ENCODE measurements at regions not wholly inside any gene's neighbourhood (a gene's known extent, or its start where the extent isn't known, plus 50 kb on each side); places are given as distances from the start of the nearest gene placed in this dataset.
"Not testable (repeated sequence)": the region's sequence is repeated elsewhere in the genome, so short reads cannot be mapped to it uniquely, and the experiment has no call there.

DNA sequence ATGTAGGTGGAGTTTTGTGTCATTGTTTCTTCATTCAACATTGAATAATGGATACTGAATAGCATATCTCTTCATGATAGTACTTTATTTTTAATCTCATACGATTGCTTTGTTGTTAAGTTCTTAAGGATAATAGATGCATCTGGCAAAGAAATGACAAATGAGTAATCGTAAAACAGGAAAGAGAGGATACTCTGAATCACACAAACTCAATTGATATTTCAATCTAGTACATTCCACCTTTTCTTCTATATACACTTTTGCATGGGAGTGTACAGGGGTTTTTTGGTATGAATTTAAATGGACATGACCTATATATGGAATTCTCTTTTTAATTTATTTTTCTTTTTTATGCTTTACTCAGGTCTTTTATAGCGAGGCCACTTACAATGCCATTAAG, 186.9 kb upstream of the STK26 start:
- no peak for DNase-seq (ENCODE audit: low spot score)
- TF ChIP-seq, protein P1, sequence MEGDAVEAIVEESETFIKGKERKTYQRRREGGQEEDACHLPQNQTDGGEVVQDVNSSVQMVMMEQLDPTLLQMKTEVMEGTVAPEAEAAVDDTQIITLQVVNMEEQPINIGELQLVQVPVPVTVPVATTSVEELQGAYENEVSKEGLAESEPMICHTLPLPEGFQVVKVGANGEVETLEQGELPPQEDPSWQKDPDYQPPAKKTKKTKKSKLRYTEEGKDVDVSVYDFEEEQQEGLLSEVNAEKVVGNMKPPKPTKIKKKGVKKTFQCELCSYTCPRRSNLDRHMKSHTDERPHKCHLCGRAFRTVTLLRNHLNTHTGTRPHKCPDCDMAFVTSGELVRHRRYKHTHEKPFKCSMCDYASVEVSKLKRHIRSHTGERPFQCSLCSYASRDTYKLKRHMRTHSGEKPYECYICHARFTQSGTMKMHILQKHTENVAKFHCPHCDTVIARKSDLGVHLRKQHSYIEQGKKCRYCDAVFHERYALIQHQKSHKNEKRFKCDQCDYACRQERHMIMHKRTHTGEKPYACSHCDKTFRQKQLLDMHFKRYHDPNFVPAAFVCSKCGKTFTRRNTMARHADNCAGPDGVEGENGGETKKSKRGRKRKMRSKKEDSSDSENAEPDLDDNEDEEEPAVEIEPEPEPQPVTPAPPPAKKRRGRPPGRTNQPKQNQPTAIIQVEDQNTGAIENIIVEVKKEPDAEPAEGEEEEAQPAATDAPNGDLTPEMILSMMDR (IDR thresholded peaks at IDR 0.05; ENCODE audit: extremely low read depth, missing control alignments) = no peak

DNA sequence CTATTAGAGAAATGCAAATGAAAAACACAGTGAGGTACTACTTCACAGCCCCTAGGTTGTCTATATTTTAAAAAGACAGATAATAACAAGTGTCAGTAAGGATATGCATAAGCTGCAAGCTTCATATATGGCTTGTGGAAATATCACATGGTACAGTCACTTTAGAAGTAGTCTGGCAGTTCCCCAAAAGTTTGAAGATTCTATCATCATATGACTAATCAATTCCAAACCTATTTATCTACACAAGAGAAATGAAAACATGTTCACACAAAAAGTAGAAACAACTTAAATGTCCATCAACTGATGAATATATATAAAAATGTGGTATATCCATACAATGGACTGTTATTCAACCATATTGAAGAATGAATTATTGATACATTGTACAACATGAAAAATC, 185.8 kb upstream of the STK26 start:
- DNase-seq (ENCODE audit: low spot score) = no peak

DNA sequence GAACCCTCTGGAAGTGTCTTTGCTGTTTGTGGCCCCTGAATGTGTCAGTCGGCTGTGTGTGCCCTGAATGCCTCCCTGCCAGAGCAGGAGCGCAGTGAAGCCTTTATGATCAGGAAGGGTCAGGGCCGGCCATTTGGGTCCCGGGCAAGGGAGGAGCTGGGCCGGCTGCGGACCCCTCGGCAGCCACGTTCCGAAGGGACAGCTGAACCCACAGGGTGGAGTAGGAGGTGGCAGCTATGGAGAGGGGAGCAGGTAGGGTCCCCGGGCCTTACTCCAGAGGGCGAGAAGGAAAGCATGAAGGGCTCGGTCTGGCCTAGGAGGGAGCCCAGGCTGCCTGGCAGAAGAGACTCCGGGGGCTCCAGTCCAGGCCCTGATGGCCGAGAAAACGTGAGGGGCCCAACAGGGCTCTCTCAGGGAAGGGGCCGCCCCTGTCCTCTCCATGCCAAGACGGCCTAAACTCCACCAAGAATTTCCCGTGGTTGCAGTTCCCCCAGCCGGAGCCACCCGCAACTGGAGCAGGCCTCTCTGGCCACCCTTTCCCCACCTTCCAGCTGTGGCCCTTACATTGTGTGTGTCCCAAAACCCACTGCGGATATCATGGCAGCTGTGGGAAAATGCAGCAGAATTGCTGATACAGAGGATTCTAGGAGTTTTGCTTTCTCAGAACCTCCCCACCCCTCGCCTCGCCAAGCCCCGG, 182.2 kb upstream of the STK26 start:
- TF ChIP-seq, protein P1 (IDR thresholded peaks at IDR 0.05; ENCODE audit: extremely low read depth, missing control alignments) = no peak
- DNase-seq (ENCODE audit: low spot score) = no peak

More for the DNA sequence above, 185.8 kb upstream of the STK26 start:
- TF ChIP-seq, protein P1 (IDR thresholded peaks at IDR 0.05; ENCODE audit: extremely low read depth, missing control alignments) = no peak

DNA sequence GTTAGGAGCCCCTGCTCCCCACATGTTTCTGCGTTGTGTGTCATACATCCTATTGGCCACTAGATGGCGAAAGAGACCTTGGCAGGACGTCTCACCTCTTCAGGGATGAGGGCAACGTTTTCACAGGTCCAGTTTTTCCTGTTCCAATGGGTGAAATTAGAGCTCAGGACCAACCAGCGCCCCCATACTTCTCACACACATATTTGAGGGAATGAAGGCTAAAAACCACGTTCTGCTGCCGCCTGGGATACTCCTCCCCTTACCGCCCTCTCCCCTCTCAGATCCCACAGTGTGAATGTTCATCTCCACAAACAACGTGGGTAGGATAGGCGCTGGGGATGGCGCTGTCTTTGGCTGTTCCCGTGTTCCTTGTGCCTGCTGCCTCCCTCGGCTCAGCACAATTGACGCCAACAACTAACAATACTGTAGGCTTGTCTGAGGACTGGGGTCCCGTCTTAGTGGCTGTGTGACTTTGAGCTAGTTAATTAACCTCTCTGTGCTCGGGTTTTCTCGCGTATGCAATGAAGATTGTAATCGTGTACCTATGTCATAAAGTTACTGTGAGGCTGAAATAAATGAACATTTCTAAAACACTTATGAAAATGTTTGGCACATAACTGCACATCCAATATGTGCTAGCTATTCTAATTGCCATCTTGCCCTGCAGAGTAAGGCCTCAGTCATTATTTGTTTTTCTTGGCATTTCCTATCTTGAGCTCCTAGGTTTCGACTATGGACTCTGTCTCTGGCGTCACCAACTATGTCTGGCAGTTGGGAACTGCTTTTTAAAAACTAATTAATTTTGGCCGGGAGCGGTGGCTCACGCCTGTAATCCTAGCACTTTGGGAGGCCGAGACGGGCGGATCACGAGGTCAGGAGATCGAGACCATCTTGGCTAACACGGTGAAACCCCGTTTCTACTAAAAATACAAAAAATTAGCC, 181.3 kb upstream of the STK26 start:
- peak; percentile 44 for DNase-seq (ENCODE audit: low spot score)
- TF ChIP-seq, protein P1 (IDR thresholded peaks at IDR 0.05; ENCODE audit: extremely low read depth, missing control alignments) = no peak

DNA sequence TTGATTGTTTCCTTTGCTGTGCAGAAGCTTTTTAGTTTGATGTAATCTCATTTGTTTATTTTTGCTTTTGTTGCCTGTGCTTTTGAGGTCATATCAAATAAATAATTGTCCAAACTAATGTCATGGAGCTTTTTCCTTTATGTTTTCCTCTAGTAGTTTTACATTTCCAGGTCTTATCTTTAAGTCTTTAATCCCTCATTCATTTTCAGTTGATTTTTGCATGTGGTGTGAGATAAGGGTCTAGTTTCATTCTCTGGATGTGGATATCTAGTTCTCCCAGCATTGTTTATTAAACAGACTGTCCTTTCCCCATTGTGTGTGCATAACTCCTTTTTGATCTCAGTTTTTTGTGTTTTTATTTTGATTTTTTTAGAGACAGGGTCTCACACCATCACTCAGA, 179.1 kb upstream of the STK26 start:
- TF ChIP-seq, protein P1 (IDR thresholded peaks at IDR 0.05; ENCODE audit: extremely low read depth, missing control alignments) = no peak
- no peak for DNase-seq (ENCODE audit: low spot score)

DNA sequence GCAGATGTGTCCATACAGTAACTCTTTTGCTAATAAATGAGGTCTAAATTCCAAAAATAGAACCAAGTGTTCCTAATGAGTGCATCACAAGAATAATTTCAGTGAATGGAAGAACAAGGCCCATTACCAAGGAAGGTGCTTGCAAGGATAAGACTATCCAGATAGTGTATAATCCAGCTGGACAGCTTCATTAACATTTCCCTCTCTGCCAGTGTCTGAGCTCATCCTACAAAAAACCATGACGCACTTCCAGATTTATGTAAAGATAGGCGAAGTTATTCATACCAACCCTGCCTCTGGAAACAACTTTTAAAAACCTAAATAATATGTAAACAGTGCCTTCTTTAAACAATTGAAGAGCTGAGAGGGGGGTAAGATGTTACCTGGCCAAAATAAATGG, 177.9 kb upstream of the STK26 start:
- TF ChIP-seq, protein P1 (IDR thresholded peaks at IDR 0.05; ENCODE audit: extremely low read depth, missing control alignments) = no peak
- DNase-seq (ENCODE audit: low spot score) = no peak

DNA sequence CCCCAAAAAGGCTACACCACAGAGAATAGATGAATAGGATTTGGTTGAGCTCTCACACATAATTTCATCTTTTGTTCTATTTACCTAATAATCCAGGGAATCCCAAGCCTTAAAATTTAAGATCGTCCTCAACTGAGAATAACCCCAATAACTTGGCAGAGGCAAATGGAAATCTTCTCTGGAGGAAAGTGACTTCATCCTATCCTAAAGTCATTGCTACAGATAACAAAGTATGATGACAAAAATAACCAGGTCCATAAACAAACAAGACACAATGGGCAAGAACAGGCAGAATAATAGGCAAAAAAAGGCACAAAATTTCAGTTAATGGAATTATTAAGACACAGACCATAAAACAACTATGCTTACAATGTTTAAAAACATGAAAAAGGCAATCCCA, 177.3 kb upstream of the STK26 start:
- DNase-seq (ENCODE audit: low spot score) = no peak
- TF ChIP-seq, protein P1 (IDR thresholded peaks at IDR 0.05; ENCODE audit: extremely low read depth, missing control alignments) = no peak

DNA sequence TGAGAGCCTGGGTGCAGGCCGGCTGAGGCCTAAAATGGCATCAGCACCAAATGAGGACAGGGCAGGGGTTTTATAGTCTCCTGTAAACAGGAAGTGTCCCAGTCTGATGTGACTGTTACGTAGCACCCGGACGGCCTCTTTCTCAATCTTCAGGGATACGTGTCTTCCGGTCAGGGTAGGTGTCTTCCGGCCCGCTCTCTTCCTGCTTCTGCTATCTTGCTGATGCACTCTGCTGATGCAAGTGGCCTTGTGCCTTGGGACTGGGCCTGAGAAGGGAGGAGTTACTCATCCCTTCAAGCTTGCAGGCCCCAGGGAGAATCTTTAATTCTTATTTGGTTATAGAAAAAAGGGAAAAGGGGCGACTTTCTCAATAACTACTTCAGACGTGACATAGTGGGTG, 172.1 kb upstream of the STK26 start:
- DNase-seq (ENCODE audit: low spot score) = not testable (repeated sequence)
